Ovary (tissue), 7 donors: ENCODE measurements at regions not wholly inside any gene's neighbourhood (a gene's known extent, or its start where the extent isn't known, plus 50 kb on each side); places are given as distances from the start of the nearest gene placed in this dataset.
"Not testable (repeated sequence)": the region's sequence is repeated elsewhere in the genome, so short reads cannot be mapped to it uniquely, and the experiment has no call there.

ENCODE experiments used
- DNase-seq, 5 donors: peaks; one replicate each; pipeline ENCODE4 v3.0.0-alpha.2; 2019 to 2020
- H3K27ac ChIP-seq, 2 donors: fragments of 200-600 bp; one replicate each; pipeline versions ENCODE4 v1.5.1 to v1.8.0; 2019 to 2022
- H3K27me3 ChIP-seq: fragments of 200-600 bp; one replicate; pipeline ENCODE4 v1.8.0; 2022
- H3K36me3 ChIP-seq: fragments of 200-600 bp; sonication (generic); one replicate; pipeline ENCODE4 v1.5.1; 2019
- H3K4me1 ChIP-seq: one replicate; pipeline ENCODE4 v1.8.1; 2013; ENCODE audit warnings: mild to moderate bottlenecking, moderate library complexity; ENCODE audit not compliant: insufficient read depth
- H3K4me3 ChIP-seq: fragments of 200-600 bp; sonication (generic); one replicate; pipeline ENCODE4 v1.5.1; 2017
- H3K9me3 ChIP-seq, 2 donors: fragments of 200-600 bp in 1 of 2; sonication (generic) in 1 of 2; one replicate each; pipeline versions ENCODE4 v1.5.1 to v1.8.1; 2013 to 2019; ENCODE audit warnings: mild to moderate bottlenecking in 1 of 2, moderate library complexity in 1 of 2
- EP300 ChIP-seq: sonication (generic); formaldehyde crosslinking; IDR thresholded peaks from one replicate; pipeline ENCODE4 v1.6.1; 2017; ENCODE audit warnings: antibody characterized with exemption
- POLR2A ChIP-seq: fragments of 450-650 bp; IDR thresholded peaks from one replicate; pipeline ENCODE4 v1.6.1; 2017; ENCODE audit warnings: antibody characterized with exemption, mild to moderate bottlenecking, moderate library complexity
- WGBS, 3 donors: extraction: QIAGEN DNeasy Blood & Tissue Kit in 1 of 3; methylation state at CpG; one replicate each; pipeline versions ENCODE4 v1.1.5 to v1.1.7; 2013 to 2017; 5-methylcytosine and 5-hydroxymethylcytosine counted together
- intact Hi-C, 4 donors: fragments of 100-400 bp; cut with DNase I; formaldehyde crosslinking; loops; one replicate each; pipeline versions ENCODE4 v1.11.0 to v1.15.1; 2022 to 2023
- TF ChIP-seq, protein P1 (sequence below), 3 donors: fragments of 450-650 bp in 2 of 3; fragments of 200-600 bp in 1 of 3; IDR thresholded peaks; one replicate each; pipeline versions ENCODE4 v1.5.1 to v1.8.0; 2016 to 2022; ENCODE audit warnings: antibody characterized with exemption in 3 of 3, mild to moderate bottlenecking in 1 of 3
- donor health status: DM: no; HTN: no; CAD: no; lungs with moderate emphysema.
- donor health status: DM: no; HTN: no; CAD: no.
- donor health status: Bipolar disorder and iron deficiency.
- donor health status: DM: no; HTN: no; CAD: no.
- donor health status: DM: yes; HTN: yes; CAD: no.

DNA sequence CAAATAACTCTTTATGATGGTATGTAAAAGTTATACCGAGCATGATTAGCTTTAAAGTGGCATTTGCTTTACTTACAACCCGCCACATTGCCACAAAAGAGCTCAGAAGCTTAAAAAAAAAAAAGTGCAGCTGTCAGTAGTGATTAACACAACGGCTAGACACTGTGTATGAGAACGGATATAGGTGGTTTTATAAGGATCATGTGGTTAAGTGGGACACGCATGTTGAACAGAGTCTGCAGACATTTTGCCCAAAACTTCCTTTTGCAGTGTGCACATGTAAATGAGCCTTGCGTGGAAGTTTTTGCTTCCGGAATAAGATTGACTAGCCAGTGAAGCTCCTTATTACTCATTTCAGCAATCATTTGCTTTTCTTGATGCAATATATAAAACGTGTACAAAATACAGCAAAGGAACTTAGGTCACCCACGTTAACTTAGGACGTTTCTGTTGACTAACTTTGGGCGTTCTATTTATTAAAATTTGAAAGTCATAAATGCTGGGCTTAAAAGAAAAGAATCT is 58.7 kb upstream of the RGS1 start:
- no peak overlapping the region for H3K4me3 ChIP-seq
- H3K27ac ChIP-seq: no peak overlapping the region
- no peaks in the 10 kb centered on the region for H3K36me3 ChIP-seq
- DNase-seq: no peak
- no peaks in the 10 kb centered on the region for H3K4me1 ChIP-seq
- no peaks in the 10 kb centered on the region for H3K9me3 ChIP-seq
- WGBS, 3 donors: 75 to 77% (median 75%) methylated on average over 11 of the region's 11 CpGs
- intact Hi-C loops: no loop called here
- H3K27me3 ChIP-seq: no peaks in the 10 kb centered on the region
- TF ChIP-seq, protein P1, sequence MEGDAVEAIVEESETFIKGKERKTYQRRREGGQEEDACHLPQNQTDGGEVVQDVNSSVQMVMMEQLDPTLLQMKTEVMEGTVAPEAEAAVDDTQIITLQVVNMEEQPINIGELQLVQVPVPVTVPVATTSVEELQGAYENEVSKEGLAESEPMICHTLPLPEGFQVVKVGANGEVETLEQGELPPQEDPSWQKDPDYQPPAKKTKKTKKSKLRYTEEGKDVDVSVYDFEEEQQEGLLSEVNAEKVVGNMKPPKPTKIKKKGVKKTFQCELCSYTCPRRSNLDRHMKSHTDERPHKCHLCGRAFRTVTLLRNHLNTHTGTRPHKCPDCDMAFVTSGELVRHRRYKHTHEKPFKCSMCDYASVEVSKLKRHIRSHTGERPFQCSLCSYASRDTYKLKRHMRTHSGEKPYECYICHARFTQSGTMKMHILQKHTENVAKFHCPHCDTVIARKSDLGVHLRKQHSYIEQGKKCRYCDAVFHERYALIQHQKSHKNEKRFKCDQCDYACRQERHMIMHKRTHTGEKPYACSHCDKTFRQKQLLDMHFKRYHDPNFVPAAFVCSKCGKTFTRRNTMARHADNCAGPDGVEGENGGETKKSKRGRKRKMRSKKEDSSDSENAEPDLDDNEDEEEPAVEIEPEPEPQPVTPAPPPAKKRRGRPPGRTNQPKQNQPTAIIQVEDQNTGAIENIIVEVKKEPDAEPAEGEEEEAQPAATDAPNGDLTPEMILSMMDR (IDR thresholded peaks at IDR 0.05): no peak
- TF ChIP-seq POLR2A (no peak), EP300 (peak; percentile 10)

DNA sequence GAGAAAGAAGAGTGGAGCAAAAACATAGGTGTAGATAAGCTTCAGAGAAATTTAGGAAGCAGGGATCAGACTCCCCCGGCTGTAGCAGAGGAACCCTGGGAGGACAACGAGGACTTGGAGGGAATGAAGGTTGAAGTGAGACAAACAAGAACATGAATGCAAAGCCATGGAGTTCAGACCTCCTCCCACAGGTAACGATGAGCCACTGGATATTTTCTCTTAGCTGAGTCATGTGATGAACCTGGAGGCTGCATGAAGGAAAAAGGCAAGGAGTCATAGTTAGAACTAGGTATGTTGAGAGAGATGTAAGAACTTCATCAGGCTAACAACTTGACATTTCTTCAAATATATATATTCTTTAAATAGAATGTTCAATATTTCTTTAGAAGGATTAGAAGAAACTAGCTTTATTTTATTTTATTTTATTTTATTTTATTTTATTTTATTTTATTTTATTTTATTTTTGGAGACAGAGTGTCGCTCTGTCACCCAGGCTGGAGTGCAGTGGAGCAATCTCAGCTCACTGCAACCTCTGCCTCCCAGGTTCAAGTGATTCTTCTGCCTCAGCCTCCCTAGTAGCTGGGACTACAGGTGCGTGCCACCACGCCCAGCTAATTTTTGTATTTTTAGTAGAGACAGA is 57.7 kb upstream of the RGS1 start:
- intact Hi-C loops, H3K4me1 ChIP-seq, H3K27me3 ChIP-seq, H3K36me3 ChIP-seq, DNase-seq, H3K4me3 ChIP-seq, H3K9me3 ChIP-seq, H3K27ac ChIP-seq: not testable (repeated sequence)
- 67 to 71% (median 69%) methylated on average over 6 of the region's 6 CpGs for WGBS, 3 donors

DNA sequence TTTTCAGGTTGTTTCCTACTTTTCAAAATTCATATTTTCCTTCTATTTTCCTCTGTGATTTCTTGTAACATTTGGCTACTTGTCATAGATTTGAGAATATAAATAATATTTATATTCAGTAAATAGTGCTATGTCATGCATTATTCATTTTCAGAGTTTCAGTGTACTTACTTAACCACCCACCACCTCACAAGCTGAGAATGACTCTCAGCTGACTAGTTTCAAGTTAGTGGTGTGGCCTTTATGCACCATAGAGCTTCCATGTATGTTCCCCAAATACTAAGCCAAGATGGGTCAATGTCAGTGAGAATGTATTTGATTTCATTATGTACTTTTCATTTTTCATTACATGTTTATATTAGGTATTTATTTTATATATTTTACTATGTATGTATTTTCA is 56.9 kb upstream of the RGS1 start:
- H3K27me3 ChIP-seq: no peaks in the 10 kb centered on the region
- intact Hi-C loops: no loop called here
- DNase-seq: no peak
- H3K9me3 ChIP-seq: no peaks in the 10 kb centered on the region
- no peaks in the 10 kb centered on the region for H3K4me1 ChIP-seq
- H3K27ac ChIP-seq: no peak overlapping the region
- TF ChIP-seq EP300 (no peak), POLR2A (no peak)
- TF ChIP-seq, protein P1 (IDR thresholded peaks at IDR 0.05): no peak
- H3K4me3 ChIP-seq: no peak overlapping the region
- no peaks in the 10 kb centered on the region for H3K36me3 ChIP-seq

DNA sequence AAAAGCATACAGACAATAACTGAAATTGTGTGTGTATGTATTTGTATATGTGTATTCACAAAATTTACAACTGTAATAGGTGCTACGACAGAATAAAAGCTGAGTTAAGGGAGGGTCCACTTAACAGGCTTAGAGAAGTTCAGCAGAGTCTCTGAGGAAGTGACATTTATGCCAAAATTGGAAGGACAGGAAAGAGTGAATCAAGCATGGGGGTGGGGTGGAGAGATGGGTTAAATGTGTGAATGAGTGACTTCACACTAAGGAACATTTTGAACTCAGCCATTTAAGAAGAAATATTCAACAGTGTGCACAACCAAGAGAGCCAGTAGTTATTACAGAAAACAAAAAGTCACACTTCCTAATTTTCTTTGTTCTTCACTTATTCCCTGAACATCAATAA is 53.8 kb upstream of the RGS1 start:
- 78 to 89% (median 80%) methylated on average over 1 of the region's 1 CpG for WGBS, 3 donors
- TF ChIP-seq EP300 (no peak), POLR2A (no peak)
- TF ChIP-seq, protein P1 (IDR thresholded peaks at IDR 0.05): no peak
- Histone ChIP-seq H3K4me3 (no peak overlapping the region), H3K27ac (no peak overlapping the region), H3K27me3 (no peaks in the 10 kb centered on the region), H3K4me1 (no peaks in the 10 kb centered on the region), H3K9me3 (no peaks in the 10 kb centered on the region), H3K36me3 (no peaks in the 10 kb centered on the region)
- no peak for DNase-seq
- intact Hi-C loops: loop anchor here in 1 of 4 donors (10.0 kb wide), 1 partner anchor 797 kb away; no protein-coding TSS in a partner anchor

DNA sequence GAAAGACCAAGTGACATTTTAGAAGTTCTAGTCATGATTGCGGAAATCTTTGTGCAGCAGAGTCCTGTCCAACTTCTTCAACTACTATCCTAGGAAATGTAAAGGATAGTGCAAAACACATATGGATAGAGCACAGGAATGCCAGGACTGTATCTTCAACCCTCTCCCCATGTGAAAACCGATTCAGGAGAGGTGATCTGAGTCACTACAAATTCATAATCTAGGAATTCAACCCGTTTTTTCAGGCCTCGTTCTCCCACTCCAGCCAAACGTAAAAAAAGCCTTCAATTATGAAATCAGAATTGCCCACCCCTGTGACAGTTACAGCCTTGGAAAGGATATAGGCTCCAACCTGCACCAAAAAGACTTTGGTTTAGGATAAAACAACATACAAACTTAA is 52.9 kb upstream of the RGS1 start:
- Histone ChIP-seq H3K27ac (no peak overlapping the region), H3K4me1 (no peaks in the 10 kb centered on the region), H3K4me3 (no peak overlapping the region), H3K36me3 (no peaks in the 10 kb centered on the region), H3K27me3 (no peaks in the 10 kb centered on the region), H3K9me3 (no peaks in the 10 kb centered on the region)
- no peak for DNase-seq
- TF ChIP-seq, protein P1 (IDR thresholded peaks at IDR 0.05): no peak
- TF ChIP-seq POLR2A (no peak), EP300 (no peak)
- intact Hi-C loops: loop anchor here in 1 of 4 donors (10.0 kb wide), 1 partner anchor 798 kb away; no protein-coding TSS in a partner anchor
- 86 to 89% (median 87%) methylated on average over 5 of the region's 5 CpGs for WGBS, 3 donors
